GM18502 (cell line): ENCODE measurements at regions not wholly inside any gene's neighbourhood (a gene's known extent, or its start where the extent isn't known, plus 50 kb on each side); places are given as distances from the start of the nearest gene placed in this dataset.
"Not testable (repeated sequence)": the region's sequence is repeated elsewhere in the genome, so short reads cannot be mapped to it uniquely, and the experiment has no call there.

ENCODE experiments used
- ATAC-seq: cut with Tn5 transposase; IDR thresholded peaks from one replicate; pipeline ENCODE4 v1.9.1; 2021; ENCODE audit warnings: mild to moderate bottlenecking; ENCODE audit not compliant: unreplicated experiment, poor library complexity

- no peak for ATAC-seq
These were observed 144.4 kb upstream of the TAS2R1 start for GRCh38 chr5:9774472-9775079.

- ATAC-seq, result no peak
These were observed 140.9 kb upstream of the TAS2R1 start for GRCh38 chr5:9771079-9771478.

- no peak for ATAC-seq
These were observed 136.4 kb upstream of the TAS2R1 start for GRCh38 chr5:9766581-9766980.

GRCh38 chr5:9765419-9766140 lies 135.4 kb upstream of the TAS2R1 start:
- ATAC-seq, result no peak

GRCh38 chr5:9761706-9762105 lies 131.6 kb upstream of the TAS2R1 start:
- ATAC-seq, result no peak

- not testable (repeated sequence) for ATAC-seq
These were observed 122.5 kb upstream of the TAS2R1 start for GRCh38 chr5:9752670-9753069.

- no peak for ATAC-seq
These were observed 113.4 kb upstream of the TAS2R1 start for GRCh38 chr5:9743507-9743906.

- no peak for ATAC-seq
These were observed 112.7 kb upstream of the TAS2R1 start for GRCh38 chr5:9742848-9743247.

- no peak for ATAC-seq
These were observed 109.0 kb upstream of the TAS2R1 start for GRCh38 chr5:9739135-9739534.

GRCh38 chr5:9737265-9737664 lies 107.1 kb upstream of the TAS2R1 start:
- ATAC-seq, result no peak

GRCh38 chr5:9733486-9733885 lies 103.3 kb upstream of the TAS2R1 start:
- ATAC-seq, result no peak

- ATAC-seq, result no peak
These were observed 101.0 kb upstream of the TAS2R1 start for GRCh38 chr5:9731159-9731558.

- ATAC-seq, result no peak
These were observed 98.1 kb upstream of the TAS2R1 start for GRCh38 chr5:9728261-9728660.

- no peak for ATAC-seq
These were observed 96.8 kb upstream of the TAS2R1 start for GRCh38 chr5:9726931-9727330.

- ATAC-seq, result not testable (repeated sequence)
These were observed 95.1 kb upstream of the TAS2R1 start for GRCh38 chr5:9725265-9725664.

GRCh38 chr5:9724707-9725106 lies 94.6 kb upstream of the TAS2R1 start:
- ATAC-seq, result no peak

GRCh38 chr5:9722601-9723180 lies 92.5 kb upstream of the TAS2R1 start:
- ATAC-seq, result no peak

GRCh38 chr5:9721161-9721560 lies 91.0 kb upstream of the TAS2R1 start:
- ATAC-seq, result no peak

- ATAC-seq, result no peak
These were observed 90.2 kb upstream of the TAS2R1 start for GRCh38 chr5:9720361-9720760.

GRCh38 chr5:9716838-9717281 lies 86.7 kb upstream of the TAS2R1 start:
- ATAC-seq, result peak; percentile 95

GRCh38 chr5:9715891-9716335 lies 85.8 kb upstream of the TAS2R1 start:
- no peak for ATAC-seq
